ENCODE measurements at regions not wholly inside any gene's neighbourhood (a gene's known extent, or its start where the extent isn't known, plus 50 kb on each side); places are given as distances from the start of the nearest gene placed in this dataset.
A peak's percentile ranks its signal among the peaks of the same experiment; 100 is the strongest.
"Not testable (repeated sequence)": the region's sequence is repeated elsewhere in the genome, so short reads cannot be mapped to it uniquely, and the experiment has no call there.

GRCh38 chr6:71203206-71203605 lies 85.4 kb upstream of the OGFRL1 start:
- DNase-seq (ENCODE audit: low spot score) = peak; percentile 78

GRCh38 chr6:71204741-71205140 lies 83.9 kb upstream of the OGFRL1 start:
- DNase-seq (ENCODE audit: low spot score) = no peak

GRCh38 chr6:71205336-71205956 lies 83.2 kb upstream of the OGFRL1 start:
- DNase-seq (ENCODE audit: low spot score) = peak; percentile 33

GRCh38 chr6:71206089-71206488 lies 82.5 kb upstream of the OGFRL1 start:
- DNase-seq (ENCODE audit: low spot score) = no peak

GRCh38 chr6:71209206-71209605 lies 79.4 kb upstream of the OGFRL1 start:
- DNase-seq (ENCODE audit: low spot score) = no peak

GRCh38 chr6:71209626-71210025 lies 79.0 kb upstream of the OGFRL1 start:
- DNase-seq (ENCODE audit: low spot score) = no peak

- no peak for DNase-seq (ENCODE audit: low spot score)
Measured at GRCh38 chr6:71211799-71212198, 76.8 kb upstream of the OGFRL1 start.

GRCh38 chr6:71220466-71220865 lies 68.1 kb upstream of the OGFRL1 start:
- no peak for DNase-seq (ENCODE audit: low spot score)

GRCh38 chr6:71222671-71223070 lies 65.9 kb upstream of the OGFRL1 start:
- no peak for DNase-seq (ENCODE audit: low spot score)

- DNase-seq (ENCODE audit: low spot score) = no peak
Measured at GRCh38 chr6:71224011-71224410, 64.6 kb upstream of the OGFRL1 start.

- DNase-seq (ENCODE audit: low spot score) = no peak
Measured at GRCh38 chr6:71226151-71226550, 62.5 kb upstream of the OGFRL1 start.

GRCh38 chr6:71228461-71229041 lies 60.1 kb upstream of the OGFRL1 start:
- DNase-seq (ENCODE audit: low spot score) = peak; percentile 80

GRCh38 chr6:71229477-71229876 lies 59.1 kb upstream of the OGFRL1 start:
- DNase-seq (ENCODE audit: low spot score) = no peak

- not testable (repeated sequence) for DNase-seq (ENCODE audit: low spot score)
Measured at GRCh38 chr6:71232890-71233289, 55.7 kb upstream of the OGFRL1 start.

GRCh38 chr6:71236926-71237434 lies 51.6 kb upstream of the OGFRL1 start:
- no peak for DNase-seq (ENCODE audit: low spot score)

- peak; percentile 72 for DNase-seq (ENCODE audit: low spot score)
Measured at GRCh38 chr6:71238351-71238750, 50.3 kb upstream of the OGFRL1 start.

Data from kidney tubule cell (primary cell).